ENCODE measurements at regions not wholly inside any gene's neighbourhood (a gene's known extent, or its start where the extent isn't known, plus 50 kb on each side); places are given as distances from the start of the nearest gene placed in this dataset.

GRCh38 chr9:14522627-14523379, 170.4 kb downstream of the ZDHHC21 start:
- no peak for TF ChIP-seq CTCF (IDR thresholded peaks at IDR 0.05)
- ATAC-seq (no peak), DNase-seq (no peak)
- H3K9me3 ChIP-seq: no peaks in the 10 kb centered on the region
- H3K36me3 ChIP-seq (ENCODE audit: insufficient read depth in 1 of 2, low read depth in 1 of 2): no peaks in the 10 kb centered on the region
- intact Hi-C loops (cut with DNase I): no loop called here
- no peaks in the 10 kb centered on the region for H3K4me1 ChIP-seq
- no peaks in the 10 kb centered on the region for H3K27me3 ChIP-seq (ENCODE audit: insufficient read depth in 3 of 3, low read length in 2 of 3)
- 94 to 96% (median 96%) methylated on average over 3 of the region's 3 CpGs for WGBS, 3 donors
- H3K27ac ChIP-seq: no peak overlapping the region
- H3K4me3 ChIP-seq: no peak overlapping the region

DNA sequence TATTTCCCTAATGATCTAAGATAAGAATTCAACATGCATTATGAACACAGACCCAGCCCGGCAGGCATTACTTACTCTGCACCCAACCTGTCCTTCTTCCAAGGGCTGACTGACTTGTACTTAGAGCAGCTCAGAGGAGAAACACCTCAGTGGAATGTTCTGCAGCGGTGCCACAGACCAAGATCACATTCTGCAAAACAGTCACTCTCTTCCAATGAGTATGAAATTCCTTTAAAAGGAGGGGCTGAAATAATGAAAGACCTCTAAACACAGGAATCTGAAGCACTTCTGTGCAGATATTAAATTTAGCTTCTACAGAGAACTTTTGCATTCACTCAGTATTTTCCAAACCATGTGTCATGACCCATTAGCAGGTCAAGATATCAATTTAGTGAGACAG, 172.9 kb downstream of the ZDHHC21 start:
- Histone ChIP-seq H3K4me3 (no peak overlapping the region), H3K27ac (no peak overlapping the region), H3K9me3 (no peaks in the 10 kb centered on the region), H3K4me1 (peaks cover 6% of the 10 kb centered on the region), H3K36me3 (ENCODE audit: insufficient read depth in 1 of 2, low read depth in 1 of 2) (no peaks in the 10 kb centered on the region), H3K27me3 (ENCODE audit: insufficient read depth in 3 of 3, low read length in 2 of 3) (no peaks in the 10 kb centered on the region)
- WGBS, 3 donors: 49 to 75% (median 61%) methylated on average over 2 of the region's 2 CpGs
- DNase-seq (no peak), ATAC-seq (no peak)
- intact Hi-C loops (cut with DNase I): no loop called here
- TF ChIP-seq CTCF (IDR thresholded peaks at IDR 0.05): no peak

DNA sequence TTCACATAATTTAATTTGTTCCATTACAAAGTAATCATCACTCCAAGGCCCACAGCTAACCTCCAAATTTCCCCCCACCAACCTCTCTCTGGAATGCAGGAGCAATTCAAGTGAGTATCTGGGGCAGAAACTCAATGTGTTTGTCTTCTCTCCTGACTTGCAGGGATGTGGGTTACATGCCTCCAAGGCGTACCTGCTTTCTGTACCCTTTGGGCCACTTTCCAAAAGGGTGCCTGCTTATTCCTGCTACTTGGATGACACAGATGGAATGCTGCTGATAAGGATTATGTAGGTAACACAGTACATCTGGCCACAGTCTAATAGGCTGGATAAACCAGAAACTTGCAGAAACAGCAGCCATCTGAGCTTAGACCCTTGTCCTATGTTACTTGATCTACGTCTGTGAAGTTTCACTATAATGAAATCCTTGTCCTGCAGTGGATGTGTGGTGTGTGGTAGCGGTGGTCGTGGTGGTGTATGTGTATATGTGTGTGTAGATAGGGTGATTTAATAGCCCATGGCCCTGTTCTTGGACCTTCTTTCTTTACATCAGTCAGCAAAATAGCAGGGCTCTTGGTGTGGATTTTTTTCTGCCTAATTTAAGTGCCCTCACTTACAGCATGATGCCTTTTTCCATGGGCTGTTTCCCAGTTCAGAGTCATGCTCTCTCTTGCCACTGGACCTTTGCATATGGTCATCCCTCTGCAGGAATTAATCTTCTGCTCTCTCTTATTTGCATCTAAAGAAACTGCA, 175.9 kb downstream of the ZDHHC21 start:
- DNase-seq (no peak), ATAC-seq (no peak)
- Histone ChIP-seq H3K27me3 (ENCODE audit: insufficient read depth in 3 of 3, low read length in 2 of 3) (no peaks in the 10 kb centered on the region), H3K4me1 (peaks cover 6% of the 10 kb centered on the region), H3K36me3 (ENCODE audit: insufficient read depth in 1 of 2, low read depth in 1 of 2) (no peaks in the 10 kb centered on the region), H3K27ac (no peak overlapping the region), H3K4me3 (no peak overlapping the region), H3K9me3 (no peaks in the 10 kb centered on the region)
- intact Hi-C loops (cut with DNase I): no loop called here
- 83 to 92% (median 86%) methylated on average over 4 of the region's 4 CpGs for WGBS, 3 donors
- no peak for TF ChIP-seq CTCF (IDR thresholded peaks at IDR 0.05)

DNA sequence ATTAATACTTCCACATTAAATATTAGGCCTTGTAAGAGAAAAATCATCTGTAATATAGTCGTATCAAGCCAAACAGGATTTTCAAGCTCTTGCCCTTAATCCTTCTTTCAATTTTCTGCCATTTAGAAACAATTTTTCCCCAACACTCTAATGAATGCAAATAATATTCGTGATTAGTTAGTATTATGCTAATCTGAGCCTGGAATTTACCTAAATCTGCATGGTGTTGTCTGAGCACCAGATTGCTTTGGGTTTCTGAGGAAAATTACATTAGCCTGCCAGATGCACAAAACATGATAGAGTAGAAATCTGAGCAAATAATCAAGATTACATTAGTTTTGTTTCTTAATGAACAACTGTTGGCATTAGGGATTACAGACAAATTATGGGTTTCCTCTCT, 176.6 kb downstream of the ZDHHC21 start:
- ATAC-seq: no peak
- Histone ChIP-seq H3K9me3 (no peaks in the 10 kb centered on the region), H3K27me3 (ENCODE audit: insufficient read depth in 3 of 3, low read length in 2 of 3) (no peaks in the 10 kb centered on the region), H3K4me3 (no peak overlapping the region), H3K36me3 (ENCODE audit: insufficient read depth in 1 of 2, low read depth in 1 of 2) (no peaks in the 10 kb centered on the region), H3K4me1 (peaks cover 6% of the 10 kb centered on the region), H3K27ac (no peak overlapping the region)
- no peak for TF ChIP-seq CTCF (IDR thresholded peaks at IDR 0.05)
- WGBS, 3 donors: 51 to 68% (median 52%) methylated on average over 2 of the region's 2 CpGs
- no peak for DNase-seq
- intact Hi-C loops (cut with DNase I): no loop called here

Measured in psoas muscle (tissue), 7 donors.